HG03565 (cell line): ENCODE measurements at regions not wholly inside any gene's neighbourhood (a gene's known extent, or its start where the extent isn't known, plus 50 kb on each side); places are given as distances from the start of the nearest gene placed in this dataset.

Experiments used
- ATAC-seq: cut with Tn5 transposase; IDR thresholded peaks from one replicate; pipeline ENCODE4 v1.9.1; 2021; ENCODE audit warnings: mild to moderate bottlenecking, moderate library complexity; ENCODE audit not compliant: unreplicated experiment

GRCh38 chr13:76153239-76153638 lies 517.1 kb downstream of the LMO7 start:
- no peak for ATAC-seq

GRCh38 chr13:76148926-76149325 lies 512.8 kb downstream of the LMO7 start:
- ATAC-seq: no peak

- ATAC-seq: no peak
Measured at GRCh38 chr13:76148374-76148773, 512.2 kb downstream of the LMO7 start.

- no peak for ATAC-seq
Measured at GRCh38 chr13:76132532-76132931, 496.4 kb downstream of the LMO7 start.

GRCh38 chr13:76131551-76131950 lies 495.4 kb downstream of the LMO7 start:
- ATAC-seq: no peak

- no peak for ATAC-seq
Measured at GRCh38 chr13:76129305-76130000, 493.3 kb downstream of the LMO7 start.

- ATAC-seq: no peak
Measured at GRCh38 chr13:76127922-76128321, 491.8 kb downstream of the LMO7 start.

- ATAC-seq: no peak
Measured at GRCh38 chr13:76123548-76123947, 487.4 kb downstream of the LMO7 start.

GRCh38 chr13:76116751-76117360 lies 480.7 kb downstream of the LMO7 start:
- ATAC-seq: no peak

- ATAC-seq: no peak
Measured at GRCh38 chr13:76106763-76107162, 470.6 kb downstream of the LMO7 start.

GRCh38 chr13:76094645-76095044 lies 458.5 kb downstream of the LMO7 start:
- no peak for ATAC-seq

GRCh38 chr13:76091076-76091475 lies 454.9 kb downstream of the LMO7 start:
- no peak for ATAC-seq

- ATAC-seq: no peak
Measured at GRCh38 chr13:76086729-76087128, 450.6 kb downstream of the LMO7 start.

- ATAC-seq: no peak
Measured at GRCh38 chr13:76067850-76068249, 431.7 kb downstream of the LMO7 start.

GRCh38 chr13:76053181-76053580 lies 417.1 kb downstream of the LMO7 start:
- no peak for ATAC-seq

GRCh38 chr13:76049376-76049746 lies 413.2 kb downstream of the LMO7 start:
- ATAC-seq: no peak

- ATAC-seq: no peak
Measured at GRCh38 chr13:76048675-76049375, 412.7 kb downstream of the LMO7 start.

GRCh38 chr13:76048131-76048530 lies 412.0 kb downstream of the LMO7 start:
- ATAC-seq: no peak

- ATAC-seq: no peak
Measured at GRCh38 chr13:76043874-76044273, 407.7 kb downstream of the LMO7 start.

GRCh38 chr13:76038920-76039716 lies 403.0 kb downstream of the LMO7 start:
- no peak for ATAC-seq

GRCh38 chr13:76036176-76036575 lies 400.0 kb downstream of the LMO7 start:
- no peak for ATAC-seq
